ENCODE measurements at regions not wholly inside any gene's neighbourhood (a gene's known extent, or its start where the extent isn't known, plus 50 kb on each side); places are given as distances from the start of the nearest gene placed in this dataset.
A peak's percentile ranks its signal among the peaks of the same experiment; 100 is the strongest.

- no peak for DNase-seq
These were observed 1301.6 kb downstream of the EPHA7 start for GRCh38 chr6:92117800-92118199.

GRCh38 chr6:92114797-92115196 is 1304.6 kb downstream of the EPHA7 start:
- Histone ChIP-seq H3K4me1 (ENCODE audit: control insufficient read depth in 5 of 5, insufficient read depth in 5 of 5, low read length in 5 of 5) (no peaks in the 10 kb centered on the region), H3K27me3 (ENCODE audit: control insufficient read depth in 3 of 3, insufficient read depth in 3 of 3, low read length in 2 of 3) (no peaks in the 10 kb centered on the region), H3K9ac (ENCODE audit: insufficient read depth in 1 of 2, low read length in 2 of 2) (no peak overlapping the region), H3K27ac (ENCODE audit: low read depth in 1 of 2, low read length in 1 of 2) (no peak overlapping the region), H3K36me3 (ENCODE audit: control insufficient read depth in 4 of 4, insufficient read depth in 4 of 4, low read length in 4 of 4) (no peaks in the 10 kb centered on the region), H3K9me3 (ENCODE audit: control insufficient read depth in 4 of 4, insufficient read depth in 3 of 4, low read length in 3 of 4) (no peaks in the 10 kb centered on the region), H3K4me3 (no peak overlapping the region)
- WGBS, 2 donors: 58 to 75% methylated on average over 2 of the region's 2 CpGs
- peak in 2 of 3 donors; percentile 34 to 43 for DNase-seq
- no peak for ATAC-seq (ENCODE audit: insufficient read depth, low FRiP score)
- no peak for TF ChIP-seq CTCF (IDR thresholded peaks at IDR 0.05; ENCODE audit: control extremely low read depth, extremely low read depth)

More at GRCh38 chr6:92117800-92118199, 1301.6 kb downstream of the EPHA7 start:
- H3K4me1 ChIP-seq (ENCODE audit: control insufficient read depth in 5 of 5, insufficient read depth in 5 of 5, low read length in 5 of 5): no peaks in the 10 kb centered on the region
- H3K9ac ChIP-seq (ENCODE audit: insufficient read depth in 1 of 2, low read length in 2 of 2): no peak overlapping the region
- TF ChIP-seq CTCF (IDR thresholded peaks at IDR 0.05; ENCODE audit: control extremely low read depth, extremely low read depth): no peak
- H3K36me3 ChIP-seq (ENCODE audit: control insufficient read depth in 4 of 4, insufficient read depth in 4 of 4, low read length in 4 of 4): no peaks in the 10 kb centered on the region
- H3K9me3 ChIP-seq (ENCODE audit: control insufficient read depth in 4 of 4, insufficient read depth in 3 of 4, low read length in 3 of 4): no peaks in the 10 kb centered on the region
- WGBS, 2 donors: 90 to 91% methylated on average over 1 of the region's 1 CpG
- no peak overlapping the region for H3K27ac ChIP-seq (ENCODE audit: low read depth in 1 of 2, low read length in 1 of 2)
- no peak for ATAC-seq (ENCODE audit: insufficient read depth, low FRiP score)
- H3K27me3 ChIP-seq (ENCODE audit: control insufficient read depth in 3 of 3, insufficient read depth in 3 of 3, low read length in 2 of 3): no peaks in the 10 kb centered on the region
- no peak overlapping the region for H3K4me3 ChIP-seq

GRCh38 chr6:92114091-92114675 is 1305.2 kb downstream of the EPHA7 start:
- no peak for TF ChIP-seq CTCF (IDR thresholded peaks at IDR 0.05; ENCODE audit: control extremely low read depth, extremely low read depth)
- WGBS, 2 donors: 0% methylated on average over 1 of the region's 1 CpG

GRCh38 chr6:92111386-92111785 is 1308.0 kb downstream of the EPHA7 start:
- H3K27me3 ChIP-seq (ENCODE audit: control insufficient read depth in 3 of 3, insufficient read depth in 3 of 3, low read length in 2 of 3): no peaks in the 10 kb centered on the region
- no peak for TF ChIP-seq CTCF (IDR thresholded peaks at IDR 0.05; ENCODE audit: control extremely low read depth, extremely low read depth)
- ATAC-seq (ENCODE audit: insufficient read depth, low FRiP score): no peak
- no peak overlapping the region for H3K4me3 ChIP-seq
- H3K9ac ChIP-seq (ENCODE audit: insufficient read depth in 1 of 2, low read length in 2 of 2): no peak overlapping the region
- H3K9me3 ChIP-seq (ENCODE audit: control insufficient read depth in 4 of 4, insufficient read depth in 3 of 4, low read length in 3 of 4): no peaks in the 10 kb centered on the region
- H3K27ac ChIP-seq (ENCODE audit: low read depth in 1 of 2, low read length in 1 of 2): no peak overlapping the region
- WGBS, 2 donors: 47 to 59% methylated on average over 2 of the region's 2 CpGs
- no peaks in the 10 kb centered on the region for H3K4me1 ChIP-seq (ENCODE audit: control insufficient read depth in 5 of 5, insufficient read depth in 5 of 5, low read length in 5 of 5)
- H3K36me3 ChIP-seq (ENCODE audit: control insufficient read depth in 4 of 4, insufficient read depth in 4 of 4, low read length in 4 of 4): no peaks in the 10 kb centered on the region
- DNase-seq: no peak

More at GRCh38 chr6:92114091-92114675, 1305.2 kb downstream of the EPHA7 start:
- DNase-seq (no peak), ATAC-seq (ENCODE audit: insufficient read depth, low FRiP score) (no peak)
- Histone ChIP-seq H3K4me3 (no peak overlapping the region), H3K36me3 (ENCODE audit: control insufficient read depth in 4 of 4, insufficient read depth in 4 of 4, low read length in 4 of 4) (no peaks in the 10 kb centered on the region), H3K9me3 (ENCODE audit: control insufficient read depth in 4 of 4, insufficient read depth in 3 of 4, low read length in 3 of 4) (no peaks in the 10 kb centered on the region), H3K27ac (ENCODE audit: low read depth in 1 of 2, low read length in 1 of 2) (no peak overlapping the region), H3K27me3 (ENCODE audit: control insufficient read depth in 3 of 3, insufficient read depth in 3 of 3, low read length in 2 of 3) (no peaks in the 10 kb centered on the region), H3K4me1 (ENCODE audit: control insufficient read depth in 5 of 5, insufficient read depth in 5 of 5, low read length in 5 of 5) (no peaks in the 10 kb centered on the region), H3K9ac (ENCODE audit: insufficient read depth in 1 of 2, low read length in 2 of 2) (no peak overlapping the region)

All from lung (tissue), 11 donors.